K562 (cell line): ENCODE measurements at regions not wholly inside any gene's neighbourhood (a gene's known extent, or its start where the extent isn't known, plus 50 kb on each side); places are given as distances from the start of the nearest gene placed in this dataset.

Experiments used
- ATAC-seq: fragments of 200-7000 bp; cut with Tn5 transposase; 3 replicates; pipeline ENCODE4 v1.9.1; 2020; ENCODE audit warnings: moderate library complexity
- BruUV-seq: library from RNA; stranded (reverse); fragments of 400-500 nt; replicated peaks from 2 replicates; lab custom pipeline; 2021; lab: Mats Ljungman, UMichigan
- CTCF ChIA-PET: fragments of 300-600 bp; formaldehyde crosslinking; extraction: SDS; loops from one replicate; lab custom pipeline; 2021; ENCODE audit warnings: low intra/inter-chr PET ratio; lab: Yijun Ruan, JAX
- POLR2A ChIA-PET: fragments of 300-600, 350-650 bp; sonication (Branson Sonifier 250); formaldehyde crosslinking; extraction: SDS; loops from one replicate; lab custom pipeline; 2021; ENCODE audit warnings: antibody characterized with exemption, inconsistent platforms; lab: Yijun Ruan, JAX
- DNase-seq, 4 experiments: peaks; one replicate each; pipeline versions ENCODE4 v3.0.0 to v3.0.0-alpha.2; 2011 to 2018; ENCODE audit warnings: low spot score in 3 of 4, mixed read lengths in 3 of 4; ENCODE audit errors: extremely low read depth in 1 of 4
- FAIRE-seq: peaks from 2 replicates; lab custom pipeline; 2011; peaks lifted over from hg19 to GRCh38; lab: Jason Lieb, UNC
- H2AFZ ChIP-seq: 2 replicates; pipeline ENCODE4 v1.6.0; 2011; ENCODE audit warnings: low read depth, low read length, control low read depth, inconsistent platforms
- H3K27ac ChIP-seq: fragments of 200-600 bp; 3 replicates; pipeline ENCODE4 v1.8.0; 2011; ENCODE audit warnings: low read depth, mild to moderate bottlenecking, control low read depth, inconsistent platforms, low read length, moderate library complexity, mixed read lengths; ENCODE audit errors: extremely low read depth
- H3K27me3 ChIP-seq, 2 experiments: fragments of 300-600 bp in 1 of 2; 2 replicates in 1 of 2; 3 replicates in 1 of 2; pipeline versions ENCODE4 v1.6.0 to v1.8.0; 2011; ENCODE audit warnings: inconsistent platforms in 2 of 2, low read length in 2 of 2, mild to moderate bottlenecking in 1 of 2, mixed read lengths in 1 of 2, moderate library complexity in 1 of 2; ENCODE audit not compliant: control insufficient read depth in 2 of 2, insufficient read depth in 2 of 2
- H3K36me3 ChIP-seq: fragments of 300-600 bp; 3 replicates; pipeline ENCODE4 v1.8.0; 2011; ENCODE audit warnings: mild to moderate bottlenecking, low read length, inconsistent platforms; ENCODE audit not compliant: control insufficient read depth, insufficient read depth
- H3K4me1 ChIP-seq, 2 experiments: fragments of 200-600 bp in 1 of 2; replicated peaks in 1 of 2; 2 replicates in 1 of 2; 3 replicates in 1 of 2; pipeline versions ENCODE4 v1.5.1 to v1.8.0; 2011; ENCODE audit warnings: inconsistent platforms in 2 of 2, low read length in 2 of 2, mild to moderate bottlenecking in 1 of 2, mixed read lengths in 1 of 2, moderate library complexity in 1 of 2; ENCODE audit not compliant: control insufficient read depth in 2 of 2, insufficient read depth in 2 of 2
- H3K4me2 ChIP-seq: 2 replicates; pipeline ENCODE4 v1.6.1; 2011; ENCODE audit warnings: low read length, control low read depth, inconsistent platforms, mixed read lengths; ENCODE audit not compliant: insufficient read depth
- H3K4me3 ChIP-seq: fragments of 200-600 bp; sonication (generic), shearing (Covaris generic); 2 replicates; pipeline ENCODE4 v1.5.1; 2016; ENCODE audit warnings: control low read depth, inconsistent platforms
- H3K79me2 ChIP-seq: fragments of 200-600 bp; 3 replicates; pipeline ENCODE4 v1.8.0; 2011; ENCODE audit warnings: low read length, inconsistent platforms; ENCODE audit not compliant: control insufficient read depth, insufficient read depth
- H3K9ac ChIP-seq, 2 experiments: 2 replicates each; pipeline versions ENCODE4 v1.6.0 to v1.6.1; 2011; ENCODE audit warnings: low read depth in 2 of 2, low read length in 2 of 2, control low read depth in 1 of 2, inconsistent platforms in 1 of 2, mild to moderate bottlenecking in 1 of 2, mixed read lengths in 1 of 2; ENCODE audit not compliant: insufficient read depth in 1 of 2
- H3K9me1 ChIP-seq: one replicate; pipeline ENCODE4 v1.6.0; 2011; ENCODE audit warnings: inconsistent platforms, mild to moderate bottlenecking, low read length, moderate library complexity; ENCODE audit not compliant: control insufficient read depth, insufficient read depth
- H3K9me3 ChIP-seq: replicated peaks from 2 replicates; pipeline ENCODE4 v1.5.1; 2011; ENCODE audit warnings: low read depth, low read length, inconsistent platforms; ENCODE audit not compliant: control insufficient read depth, insufficient read depth
- H4K20me1 ChIP-seq: replicated peaks from 2 replicates; pipeline ENCODE4 v1.6.1; 2011; ENCODE audit warnings: low read length, inconsistent platforms, mixed read lengths; ENCODE audit not compliant: control insufficient read depth, insufficient read depth
- ASH1L ChIP-seq: fragments of 450-650 bp; IDR thresholded peaks from 2 replicates; pipeline ENCODE4 v1.6.1; 2018; ENCODE audit warnings: borderline replicate concordance, mild to moderate bottlenecking, low read depth; ENCODE audit not compliant: partially characterized antibody
- DPF2 ChIP-seq: fragments of 450-650 bp; IDR thresholded peaks from 2 replicates; pipeline ENCODE4 v1.6.1; 2016
- HNRNPK ChIP-seq: fragments of 200-400 bp; formaldehyde crosslinking; IDR thresholded peaks from one replicate; pipeline ENCODE4 v1.6.1; 2018; ENCODE audit warnings: mild to moderate bottlenecking, low read depth, low read length; ENCODE audit not compliant: poor library complexity, severe bottlenecking
- MCM2 ChIP-seq: fragments of 450-650 bp; IDR thresholded peaks from 2 replicates; pipeline ENCODE4 v1.6.1; 2017; ENCODE audit warnings: low read depth, mild to moderate bottlenecking
- MCM5 ChIP-seq: fragments of 450-650 bp; IDR thresholded peaks from 2 replicates; pipeline ENCODE4 v1.6.1; 2016; ENCODE audit warnings: low read depth
- MEIS2 ChIP-seq: fragments of 450-650 bp; IDR thresholded peaks from 2 replicates; pipeline ENCODE4 v1.6.1; 2014; ENCODE audit warnings: mild to moderate bottlenecking; ENCODE audit not compliant: partially characterized antibody
- MTA1 ChIP-seq: fragments of 450-650 bp; IDR thresholded peaks from 2 replicates; pipeline ENCODE4 v1.6.1; 2017; ENCODE audit warnings: borderline replicate concordance
- NONO ChIP-seq, 2 experiments: fragments of 200-400 bp in 1 of 2; fragments of 450-650 bp in 1 of 2; formaldehyde crosslinking in 1 of 2; IDR thresholded peaks; 2 replicates each; pipeline ENCODE4 v1.6.1; 2017; ENCODE audit warnings: low read depth in 2 of 2, mild to moderate bottlenecking in 2 of 2, moderate library complexity in 2 of 2, low read length in 1 of 2
- POLR2AphosphoS2 ChIP-seq: IDR thresholded peaks from 2 replicates; pipeline ENCODE4 v1.6.1; 2012; ENCODE audit warnings: low read length, improper control_type of control experiment
- POLR3A ChIP-seq: IDR thresholded peaks from 2 replicates; pipeline ENCODE4 v1.6.1; 2011; ENCODE audit warnings: borderline replicate concordance, mild to moderate bottlenecking, moderate library complexity; ENCODE audit not compliant: insufficient read length, insufficient read depth; ENCODE audit errors: extremely low read depth
- SAFB ChIP-seq: fragments of 200-400 bp; formaldehyde crosslinking; IDR thresholded peaks from 2 replicates; pipeline ENCODE4 v1.6.1; 2017; ENCODE audit warnings: low read depth, low read length, borderline replicate concordance
- SMAD4 ChIP-seq: fragments of 250-450 bp; sonication (Bioruptor Pico); conservative IDR thresholded peaks from 2 replicates; pipeline ENCODE4 v1.8.0; 2021; ENCODE audit warnings: inconsistent platforms, mild to moderate bottlenecking, moderate library complexity
- TAL1 ChIP-seq: fragments of 450-650 bp; IDR thresholded peaks from 2 replicates; pipeline ENCODE4 v1.6.1; 2016; ENCODE audit warnings: mild to moderate bottlenecking
- TSC22D4 ChIP-seq: fragments of 450-650 bp; IDR thresholded peaks from 2 replicates; pipeline ENCODE4 v1.6.1; 2016; ENCODE audit warnings: missing genetic modification characterization, missing biosample characterization, control low read depth
- ZFX ChIP-seq: sonication (generic); formaldehyde crosslinking; IDR thresholded peaks from 2 replicates; pipeline ENCODE4 v1.8.0; 2022; ENCODE audit warnings: mild to moderate bottlenecking, missing genetic modification reagents, moderate library complexity
- ZKSCAN1 ChIP-seq: fragments of 150-350 bp; IDR thresholded peaks from 2 replicates; pipeline ENCODE4 v1.6.1; 2016; ENCODE audit warnings: low read depth, low read length
- ZNF12 ChIP-seq: sonication (generic); formaldehyde crosslinking; IDR thresholded peaks from 2 replicates; pipeline ENCODE4 v1.4.0; 2020; ENCODE audit warnings: mild to moderate bottlenecking, missing genetic modification reagents
- ZNF143 ChIP-seq: sonication (generic); formaldehyde crosslinking; IDR thresholded peaks from 2 replicates; pipeline ENCODE4 v1.9.0; 2022; ENCODE audit warnings: mild to moderate bottlenecking, missing genetic modification reagents
- WGBS: fragments of 100-300 bp; shearing (Covaris generic); methylation state at CpG from one replicate; pipeline ENCODE4 v1.1.6; 2016; ENCODE audit warnings: low coverage, mixed read lengths; ENCODE audit not compliant: insufficient coverage; ENCODE audit errors: missing lambda C conversion rate; 5-methylcytosine and 5-hydroxymethylcytosine counted together
- in situ Hi-C: fragments of 300-500 bp; cut with MboI; formaldehyde crosslinking; loops from 4 replicates; pipeline ENCODE4 v1.15.0; 2018; ENCODE audit warnings: inconsistent platforms, mixed read lengths
- intact Hi-C: fragments of 100-400 bp; cut with micrococcal nuclease; formaldehyde crosslinking; loops from 2 replicates; pipeline ENCODE4 v1.14.2; 2022
- TF ChIP-seq, protein P1 (sequence below): fragments of 250-450 bp; sonication (Bioruptor Pico); IDR thresholded peaks from 2 replicates; pipeline ENCODE4 v1.5.1; 2021; ENCODE audit warnings: mild to moderate bottlenecking
- TF ChIP-seq, protein P2 (sequence below): fragments of 250-450 bp; sonication (Bioruptor Pico); IDR thresholded peaks from 2 replicates; pipeline ENCODE4 v1.5.0; 2021

DNA sequence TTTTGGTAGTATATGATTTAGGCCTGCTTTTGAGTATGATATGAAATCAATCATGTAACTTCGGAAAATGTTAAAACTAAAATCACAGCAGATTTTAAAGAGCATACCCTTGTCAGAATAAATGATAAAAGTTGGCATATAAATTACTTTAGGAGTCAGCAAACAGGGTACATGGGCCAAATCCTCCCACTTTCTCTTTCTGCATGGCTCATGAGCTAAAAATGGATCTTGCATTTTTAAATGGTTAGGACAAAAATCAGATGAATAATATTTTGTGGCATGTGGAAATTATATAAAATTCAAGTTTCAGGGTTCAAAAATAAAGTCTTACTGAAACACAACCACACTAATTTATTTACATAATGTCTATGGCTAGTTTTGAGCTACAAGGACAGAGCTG lies 214.9 kb downstream of the GASK1B start:
- no peak overlapping the region for H3K27ac ChIP-seq
- H2AFZ ChIP-seq, result no peak overlapping the region
- H3K4me2 ChIP-seq, result no peak overlapping the region
- BruUV-seq, result no TSS peak
- POLR2A ChIA-PET, result no interaction called here
- FAIRE-seq (no peak), DNase-seq (no peak), ATAC-seq (no peak)
- H3K9me1 ChIP-seq, result no peaks in the 10 kb centered on the region
- H3K9me3 ChIP-seq, result no peaks in the 10 kb centered on the region
- CTCF ChIA-PET, result no interaction called here
- H3K79me2 ChIP-seq, result no peaks in the 10 kb centered on the region
- H4K20me1 ChIP-seq, result no peaks in the 10 kb centered on the region
- WGBS, result 0% methylated on average over 1 of the region's 1 CpG
- H3K9ac ChIP-seq, result no peak overlapping the region
- TF ChIP-seq TSC22D4 (tag), result no peak
- TF ChIP-seq MEIS2, result no peak
- TF ChIP-seq MCM5, result no peak
- TF ChIP-seq MTA1, result no peak
- no peak for TF ChIP-seq SMAD4 (CRISPR knock-in tag)
- TF ChIP-seq ASH1L, result no peak
- no peak for TF ChIP-seq DPF2
- TF ChIP-seq ZKSCAN1, result no peak
- no peak for TF ChIP-seq NONO (IDR thresholded peaks at IDR 0.05; ENCODE audit: low read depth in 2 of 2, low read length in 1 of 2)
- no peak for TF ChIP-seq ZFX (CRISPR knock-in tag)
- no peak for TF ChIP-seq ZNF143
- no peak for TF ChIP-seq MCM2
- no peak for TF ChIP-seq TAL1
- TF ChIP-seq SAFB, result no peak
- TF ChIP-seq HNRNPK, result no peak
- no peak for TF ChIP-seq ZNF12 (CRISPR knock-in tag)
- TF ChIP-seq, protein P1, sequence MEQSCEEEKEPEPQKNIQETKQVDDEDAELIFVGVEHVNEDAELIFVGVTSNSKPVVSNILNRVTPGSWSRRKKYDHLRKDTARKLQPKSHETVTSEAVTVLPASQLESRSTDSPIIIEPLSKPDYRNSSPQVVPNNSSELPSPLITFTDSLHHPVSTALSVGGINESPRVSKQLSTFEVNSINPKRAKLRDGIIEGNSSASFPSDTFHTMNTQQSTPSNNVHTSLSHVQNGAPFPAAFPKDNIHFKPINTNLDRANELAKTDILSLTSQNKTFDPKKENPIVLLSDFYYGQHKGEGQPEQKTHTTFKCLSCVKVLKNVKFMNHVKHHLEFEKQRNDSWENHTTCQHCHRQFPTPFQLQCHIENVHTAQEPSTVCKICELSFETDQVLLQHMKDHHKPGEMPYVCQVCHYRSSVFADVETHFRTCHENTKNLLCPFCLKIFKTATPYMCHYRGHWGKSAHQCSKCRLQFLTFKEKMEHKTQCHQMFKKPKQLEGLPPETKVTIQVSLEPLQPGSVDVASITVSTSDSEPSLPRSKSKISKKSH, result no peak
- no peak for TF ChIP-seq POLR2AphosphoS2
- TF ChIP-seq, protein P2, sequence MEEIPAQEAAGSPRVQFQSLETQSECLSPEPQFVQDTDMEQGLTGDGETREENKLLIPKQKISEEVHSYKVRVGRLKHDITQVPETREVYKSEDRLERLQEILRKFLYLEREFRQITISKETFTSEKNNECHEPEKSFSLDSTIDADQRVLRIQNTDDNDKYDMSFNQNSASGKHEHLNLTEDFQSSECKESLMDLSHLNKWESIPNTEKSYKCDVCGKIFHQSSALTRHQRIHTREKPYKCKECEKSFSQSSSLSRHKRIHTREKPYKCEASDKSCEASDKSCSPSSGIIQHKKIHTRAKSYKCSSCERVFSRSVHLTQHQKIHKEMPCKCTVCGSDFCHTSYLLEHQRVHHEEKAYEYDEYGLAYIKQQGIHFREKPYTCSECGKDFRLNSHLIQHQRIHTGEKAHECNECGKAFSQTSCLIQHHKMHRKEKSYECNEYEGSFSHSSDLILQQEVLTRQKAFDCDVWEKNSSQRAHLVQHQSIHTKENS, result no peak
- no peak for TF ChIP-seq POLR3A
- no peaks in the 10 kb centered on the region for H3K27me3 ChIP-seq
- in situ Hi-C loops (loop anchor here (25.0 kb wide), 1 partner anchor 746 kb away; the partner anchor contains the start of gene GRIA2), intact Hi-C loops (no loop called here)
- H3K36me3 ChIP-seq, result no peaks in the 10 kb centered on the region
- no peaks in the 10 kb centered on the region for H3K4me1 ChIP-seq
- H3K4me3 ChIP-seq, result no peak overlapping the region
